ENCODE measurements at regions not wholly inside any gene's neighbourhood (a gene's known extent, or its start where the extent isn't known, plus 50 kb on each side); places are given as distances from the start of the nearest gene placed in this dataset.
"Not testable (repeated sequence)": the region's sequence is repeated elsewhere in the genome, so short reads cannot be mapped to it uniquely, and the experiment has no call there.

DNA sequence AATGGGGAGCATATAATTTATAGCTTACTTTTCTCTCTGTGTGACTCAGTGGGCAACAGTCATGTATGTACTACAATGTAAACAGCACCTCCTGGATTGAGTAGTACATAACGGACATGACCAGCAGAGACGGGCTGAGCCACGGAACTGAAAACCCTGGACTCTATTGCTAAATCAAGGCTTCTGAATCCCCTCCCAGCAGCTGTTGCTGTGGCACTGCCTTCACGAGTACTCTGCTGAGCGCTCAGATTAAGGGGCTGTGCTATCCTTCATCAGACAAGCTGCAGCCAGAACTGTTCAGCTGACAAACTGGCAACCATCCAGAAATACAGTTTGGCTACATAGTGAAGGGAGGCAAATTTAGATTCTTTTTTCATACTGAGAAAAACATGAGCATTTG lies 131.3 kb upstream of the CCDC180 start:
- DNase-seq (ENCODE audit: low spot score) = no peak

DNA sequence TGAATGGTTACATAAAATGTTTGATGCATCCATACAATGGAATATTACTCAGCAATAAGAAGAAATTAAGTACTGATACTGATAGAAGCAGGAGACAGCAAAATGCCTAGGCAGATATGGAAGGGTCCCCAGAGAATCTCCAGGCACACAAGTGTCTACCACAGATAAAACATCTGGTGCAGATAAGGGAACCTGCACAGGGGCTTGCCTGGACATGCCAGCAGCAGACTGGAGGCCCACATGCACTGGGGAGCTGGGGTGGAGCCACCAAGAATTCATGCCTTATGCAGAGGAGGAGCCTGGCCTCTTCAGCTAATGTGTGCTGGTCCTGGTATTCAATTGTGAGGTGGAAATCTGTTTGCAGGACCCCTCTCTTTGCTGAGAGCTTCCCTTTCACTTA lies 129.2 kb upstream of the CTSV start:
- not testable (repeated sequence) for DNase-seq (ENCODE audit: low spot score)

DNA sequence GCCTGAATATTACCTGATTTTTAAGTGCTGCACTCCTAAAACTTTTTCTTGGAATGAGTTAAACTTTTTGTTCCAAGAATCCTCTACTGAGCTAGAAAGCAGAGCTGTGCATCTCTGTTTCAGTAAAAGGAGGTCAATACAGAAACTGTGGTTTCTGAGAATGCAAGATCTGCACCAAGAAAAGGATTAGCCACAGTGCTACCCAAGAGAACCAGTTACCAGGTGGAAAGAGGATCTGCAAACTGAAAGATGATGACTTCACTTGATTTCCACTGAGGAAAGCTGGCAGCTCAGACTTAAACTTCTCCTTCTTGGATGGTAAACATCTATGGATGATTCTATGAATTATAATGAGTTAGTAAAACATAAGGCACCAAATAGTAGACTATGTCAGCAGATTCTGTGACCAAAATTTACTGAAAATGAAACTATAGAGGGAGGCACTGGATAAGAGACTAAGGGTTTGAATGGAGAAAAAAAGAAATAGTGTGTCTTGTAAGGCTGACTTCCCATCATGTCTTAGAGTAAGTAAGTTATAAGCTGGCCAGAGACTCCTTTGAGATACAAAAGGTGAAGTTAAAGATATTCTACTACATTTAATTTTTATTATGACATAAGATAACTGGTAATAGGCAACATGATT lies 127.7 kb upstream of the CTSV start:
- DNase-seq (ENCODE audit: low spot score) = not testable (repeated sequence)

DNA sequence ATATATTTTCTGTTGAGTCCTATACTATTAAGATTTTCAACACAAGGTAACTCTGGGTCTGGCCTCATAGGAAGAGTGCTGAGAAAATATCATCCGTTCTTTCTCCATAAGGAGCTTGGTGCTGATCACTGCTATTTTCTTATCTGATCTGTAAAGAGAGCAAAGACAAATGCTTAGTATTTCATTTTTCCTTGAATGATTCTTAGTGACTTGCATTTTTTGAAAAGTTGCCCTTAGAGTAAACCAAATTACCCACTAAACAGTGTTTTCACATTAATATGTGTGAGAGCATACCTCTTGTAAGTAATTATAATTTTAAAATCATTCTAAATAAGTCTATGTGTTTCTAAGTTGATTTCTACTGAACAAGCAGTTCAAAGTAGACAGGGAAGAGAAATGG lies 121.3 kb upstream of the CTSV start:
- no peak for DNase-seq (ENCODE audit: low spot score)

DNA sequence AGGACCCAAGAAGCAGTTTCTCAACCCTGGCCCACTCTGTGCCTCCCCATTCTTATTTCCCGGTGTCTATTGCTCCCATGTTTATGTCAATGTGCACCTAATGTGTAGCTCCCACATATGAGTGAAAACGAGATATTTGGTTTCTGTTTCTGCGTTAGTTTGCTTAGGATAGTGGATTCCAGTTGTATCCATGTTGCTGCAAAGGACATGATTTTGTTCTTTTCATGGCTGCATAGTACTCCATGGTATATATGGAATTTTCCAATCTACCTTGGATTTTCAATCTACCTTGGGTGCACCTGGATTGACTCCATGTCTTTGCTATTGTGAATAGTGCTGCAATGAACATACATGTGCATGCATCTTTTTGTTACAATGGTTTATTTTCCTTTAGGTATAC lies 119.8 kb upstream of the CTSV start:
- DNase-seq (ENCODE audit: low spot score) = not testable (repeated sequence)

DNA sequence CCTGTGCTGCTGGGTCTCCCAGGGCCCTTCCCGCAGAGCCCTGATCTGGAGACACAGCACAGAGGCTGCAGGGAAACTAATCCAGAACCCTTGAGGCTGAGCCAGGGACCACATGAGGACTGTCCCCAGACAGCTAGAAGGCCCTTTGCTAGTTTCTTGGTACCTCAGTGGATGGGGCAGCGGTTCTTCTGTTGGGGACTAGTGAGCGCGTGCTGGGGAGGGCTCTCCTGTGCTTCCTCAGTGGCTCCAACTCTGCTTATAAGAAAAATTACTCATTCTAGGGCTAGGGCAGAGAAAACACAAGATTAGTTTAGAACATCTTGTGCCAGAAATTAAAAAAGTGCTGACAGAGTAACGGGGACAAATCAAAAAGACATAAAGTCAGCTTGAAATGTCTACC lies 116.5 kb upstream of the CTSV start:
- not testable (repeated sequence) for DNase-seq (ENCODE audit: low spot score)

DNA sequence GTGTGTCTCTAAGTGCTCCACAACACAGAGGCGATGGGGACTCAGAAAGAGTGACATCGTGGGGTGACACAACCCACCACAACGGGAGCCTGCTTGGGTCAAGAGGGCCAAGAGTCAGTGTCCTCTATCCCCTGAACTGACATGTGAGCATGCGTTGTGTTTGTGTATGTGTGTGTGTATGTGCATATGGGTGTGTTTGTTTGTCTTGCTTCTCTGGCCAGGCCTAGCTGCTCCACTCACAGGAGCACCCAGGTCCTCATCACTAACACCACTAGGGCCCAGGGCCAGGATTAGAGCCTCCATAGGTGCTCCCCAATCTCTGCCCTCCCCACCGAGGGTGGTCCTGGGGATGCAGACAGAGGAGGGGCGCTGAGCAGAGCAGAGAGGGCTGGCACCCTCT lies 115.0 kb upstream of the CTSV start:
- no peak for DNase-seq (ENCODE audit: low spot score)

GRCh38 chr9:97153160-97153559 lies 114.2 kb upstream of the CTSV start:
- not testable (repeated sequence) for DNase-seq (ENCODE audit: low spot score)

DNA sequence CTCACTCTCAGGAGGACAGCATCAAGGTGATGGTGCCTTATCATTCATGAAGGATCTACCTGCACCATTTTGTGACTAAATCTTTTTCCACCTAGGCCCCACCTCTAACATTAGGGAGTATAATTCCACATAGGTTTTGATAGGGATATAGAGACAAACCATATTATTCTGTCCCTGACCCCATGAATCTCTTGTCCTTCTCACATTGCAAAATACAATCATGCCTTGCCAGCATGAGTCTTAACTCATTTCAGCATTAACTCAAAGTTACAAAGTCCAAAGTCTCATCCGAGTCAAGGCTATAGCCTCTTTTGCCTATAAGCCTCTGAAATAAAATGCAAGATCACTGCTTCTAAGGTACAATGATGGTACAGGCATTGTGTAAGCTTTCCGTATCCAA lies 111.5 kb upstream of the CTSV start:
- DNase-seq (ENCODE audit: low spot score) = not testable (repeated sequence)

GRCh38 chr9:97148428-97148827 lies 109.5 kb upstream of the CTSV start:
- not testable (repeated sequence) for DNase-seq (ENCODE audit: low spot score)

DNA sequence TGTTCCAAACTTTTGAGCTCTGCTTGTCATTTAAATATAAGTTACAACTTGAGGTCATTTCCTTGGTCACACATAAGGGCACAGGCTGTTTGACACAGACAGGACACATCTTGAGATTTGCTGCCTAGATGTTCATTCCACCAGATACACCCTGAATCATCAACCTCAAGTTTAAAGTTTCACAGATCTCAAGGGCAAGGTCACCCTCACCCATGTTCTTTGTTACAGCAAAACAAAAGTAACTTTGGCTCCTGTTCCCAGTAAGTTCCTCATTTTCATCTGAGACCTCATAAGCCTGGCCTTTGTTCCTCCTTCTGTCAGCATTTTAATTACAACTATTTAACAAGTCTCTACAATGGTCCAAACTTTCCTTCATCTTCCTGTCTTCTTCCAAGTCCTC lies 106.7 kb upstream of the CTSV start:
- DNase-seq (ENCODE audit: low spot score) = not testable (repeated sequence)

DNA sequence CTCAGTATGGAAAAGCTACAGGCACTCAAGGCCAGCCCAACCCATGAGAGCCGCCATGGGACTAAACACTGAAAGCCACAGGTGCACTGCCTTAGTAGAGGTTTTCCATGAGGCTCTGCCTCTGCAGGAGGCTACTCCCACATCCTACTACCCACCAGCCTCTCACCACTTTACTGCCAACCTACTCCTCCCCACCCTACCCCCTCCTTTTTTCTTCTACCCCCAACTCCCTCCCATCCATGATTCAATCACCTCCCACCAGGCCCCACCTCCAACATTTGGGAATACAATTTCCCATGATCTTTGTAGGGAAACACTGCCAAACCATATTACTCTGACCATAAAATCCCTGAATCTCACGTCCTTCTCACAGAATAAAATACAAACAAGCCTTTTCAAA lies 101.6 kb upstream of the CTSV start:
- DNase-seq (ENCODE audit: low spot score) = no peak

- no peak for DNase-seq (ENCODE audit: low spot score)
Observed at GRCh38 chr9:97136421-97136820, 97.5 kb upstream of the CTSV start.

- DNase-seq (ENCODE audit: low spot score) = not testable (repeated sequence)
Observed at GRCh38 chr9:97133966-97134365, 95.0 kb upstream of the CTSV start.

DNA sequence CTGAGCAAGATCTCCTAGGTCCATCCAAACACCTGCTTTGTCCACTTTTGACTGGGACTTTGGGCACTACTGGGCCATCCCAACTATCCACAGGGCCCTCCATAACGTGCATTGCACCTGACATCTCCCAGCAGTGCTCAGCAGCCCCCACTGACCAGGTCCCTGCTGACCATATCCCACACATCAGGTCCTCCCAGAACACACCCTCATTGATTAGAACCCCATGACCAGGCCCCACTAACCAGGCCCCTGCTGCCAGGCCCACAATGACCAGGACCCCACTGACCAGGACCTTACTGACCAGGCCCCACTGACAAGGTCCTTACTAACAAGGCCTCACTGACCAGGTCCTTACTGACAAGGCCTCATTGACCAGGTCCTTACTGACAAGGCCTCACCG lies 93.9 kb upstream of the CTSV start:
- DNase-seq (ENCODE audit: low spot score) = no peak

DNA sequence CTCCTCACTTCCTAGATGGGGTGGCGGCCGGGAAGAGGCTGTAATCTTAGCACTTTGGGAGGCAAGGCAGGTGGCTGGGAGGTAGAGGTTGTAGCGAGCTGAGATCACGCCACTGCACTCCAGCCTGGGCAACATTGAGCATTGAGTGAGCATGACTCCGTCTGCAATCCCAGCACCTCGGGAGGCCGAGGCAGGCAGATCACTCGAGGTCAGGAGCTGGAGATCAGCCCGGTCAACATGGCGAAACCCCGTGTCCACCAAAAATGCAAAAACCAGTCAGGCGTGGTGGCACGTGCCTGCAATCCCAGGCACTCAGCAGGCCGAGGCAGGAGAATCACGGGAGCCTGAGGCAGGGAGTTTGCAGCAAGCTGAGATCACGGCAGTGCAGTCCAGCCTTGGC lies 91.9 kb upstream of the CTSV start:
- not testable (repeated sequence) for DNase-seq (ENCODE audit: low spot score)

- DNase-seq (ENCODE audit: low spot score) = not testable (repeated sequence)
Observed at GRCh38 chr9:97130387-97130786, 91.4 kb upstream of the CTSV start.

GRCh38 chr9:97128919-97129318 lies 90.0 kb upstream of the CTSV start:
- DNase-seq (ENCODE audit: low spot score) = no peak

- DNase-seq (ENCODE audit: low spot score) = no peak
Observed at GRCh38 chr9:97124256-97124655, 85.3 kb upstream of the CTSV start.

- DNase-seq (ENCODE audit: low spot score) = no peak
Observed at GRCh38 chr9:97110696-97111095, 71.8 kb upstream of the CTSV start.

DNA sequence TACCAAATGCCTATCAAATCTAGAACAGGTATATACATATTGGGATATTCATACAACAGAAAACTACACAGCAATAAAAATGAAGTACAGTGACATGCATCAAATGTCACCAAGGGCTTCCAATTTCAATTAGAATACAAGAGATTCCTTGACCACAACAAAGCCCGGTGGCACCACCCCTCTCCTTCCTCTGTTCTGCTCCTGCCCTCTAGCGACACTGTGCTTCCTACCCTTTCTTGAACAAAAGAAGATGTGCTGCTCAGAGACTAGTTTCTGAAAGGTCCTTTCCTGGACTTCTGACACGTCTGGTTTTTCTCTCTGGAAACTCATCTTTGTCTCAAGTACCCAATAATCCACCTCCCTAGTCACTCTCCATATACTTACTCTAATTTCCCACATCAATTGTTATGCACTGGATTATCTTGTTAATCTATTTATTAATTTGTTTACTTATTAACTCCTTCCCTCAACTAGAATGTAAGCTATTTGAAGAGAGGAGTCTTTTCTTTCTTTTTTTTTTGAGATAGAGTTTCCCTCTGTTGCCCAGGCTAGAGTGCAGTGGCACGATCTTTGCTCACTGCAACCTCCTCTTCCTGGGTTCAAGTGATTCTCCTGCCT lies 70.4 kb upstream of the CTSV start:
- DNase-seq (ENCODE audit: low spot score) = peak; percentile 59

DNA sequence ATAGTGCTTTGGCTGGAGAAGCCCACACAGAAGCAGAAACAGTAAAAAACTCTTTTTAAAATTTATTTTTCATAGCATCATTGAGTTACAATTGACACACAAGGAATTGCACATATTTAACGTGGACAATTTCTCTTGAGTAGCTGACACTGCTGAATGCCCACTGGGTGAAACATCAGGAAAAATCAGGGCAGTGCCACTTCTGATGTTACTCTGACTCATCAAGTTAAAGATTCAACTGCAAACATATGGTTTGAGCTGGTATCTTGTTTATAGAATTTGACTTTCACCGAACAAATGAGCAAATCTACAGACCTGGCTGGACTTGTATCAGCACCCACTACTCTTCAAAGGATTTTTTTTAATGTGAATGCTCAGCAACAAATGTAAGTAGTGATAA lies 66.3 kb upstream of the CTSV start:
- DNase-seq (ENCODE audit: low spot score) = not testable (repeated sequence)

GRCh38 chr9:97103613-97104383 lies 64.9 kb upstream of the CTSV start:
- not testable (repeated sequence) for DNase-seq (ENCODE audit: low spot score)

Measured in iPS-NIHi11 (cell line).